HUDEP-2 (cell line): ENCODE measurements at regions not wholly inside any gene's neighbourhood (a gene's known extent, or its start where the extent isn't known, plus 50 kb on each side); places are given as distances from the start of the nearest gene placed in this dataset.
"Not testable (repeated sequence)": the region's sequence is repeated elsewhere in the genome, so short reads cannot be mapped to it uniquely, and the experiment has no call there.

Experiments
- DNase-seq, 76 experiments: peaks; one replicate each; lab custom pipeline; 2025; ENCODE audit not compliant: unreplicated experiment in 76 of 76; lab: John Stamatoyannopoulos, UW

DNA sequence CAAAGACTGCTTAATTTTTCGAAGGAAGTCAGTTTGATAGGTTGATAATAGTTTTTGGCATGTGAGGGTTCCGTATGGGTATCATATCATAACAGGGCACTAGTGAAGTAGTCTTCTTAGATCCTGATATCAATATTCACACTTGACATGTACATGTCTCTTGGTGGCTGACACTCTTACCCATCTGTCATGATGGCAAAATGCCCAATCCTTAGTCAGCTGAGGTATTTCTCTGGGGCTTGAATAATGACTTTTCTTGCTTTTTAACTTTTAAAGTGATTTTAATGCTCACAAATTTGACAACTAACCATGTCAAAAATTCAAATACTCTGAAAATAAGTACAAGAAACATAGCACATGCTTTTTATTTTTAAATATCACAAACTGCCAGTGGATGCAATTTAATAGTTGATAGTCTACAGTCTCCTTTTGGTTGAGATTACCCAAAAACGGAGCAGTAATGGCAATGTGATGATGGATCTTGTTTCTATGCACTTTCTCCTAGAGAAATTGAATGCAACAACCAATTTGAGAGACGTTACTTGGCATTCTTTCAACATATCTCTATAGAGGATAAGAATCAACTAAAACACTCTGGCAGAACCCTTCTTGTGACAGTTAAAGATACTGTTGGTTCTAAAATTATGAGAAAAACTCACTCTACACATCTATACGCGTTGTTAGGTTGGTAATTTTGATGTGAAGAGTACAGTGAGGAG is 552.9 kb upstream of the PABPC4L start:
- DNase-seq, result peak in 28 of 76 experiments; percentile 2 to 79 (median 50)

DNA sequence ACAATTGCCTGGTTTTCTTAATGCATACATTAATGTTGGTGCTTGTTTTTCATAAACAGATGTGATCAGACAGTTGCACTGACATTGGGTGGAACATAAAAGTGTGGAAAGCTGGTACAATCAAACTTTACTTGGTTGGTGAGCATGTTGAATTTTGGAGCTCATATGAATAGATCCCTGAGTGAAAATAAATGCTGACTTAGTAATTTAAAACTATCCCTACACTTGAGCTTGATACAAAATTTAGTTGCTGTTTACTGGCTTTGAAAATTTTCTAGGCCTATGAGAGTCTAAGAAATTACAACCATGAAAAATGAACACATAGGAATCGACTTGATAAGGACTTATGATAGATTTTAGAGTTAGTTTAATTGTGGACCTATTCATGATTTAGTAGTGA is 551.8 kb upstream of the PABPC4L start:
- DNase-seq, result no peak

DNA sequence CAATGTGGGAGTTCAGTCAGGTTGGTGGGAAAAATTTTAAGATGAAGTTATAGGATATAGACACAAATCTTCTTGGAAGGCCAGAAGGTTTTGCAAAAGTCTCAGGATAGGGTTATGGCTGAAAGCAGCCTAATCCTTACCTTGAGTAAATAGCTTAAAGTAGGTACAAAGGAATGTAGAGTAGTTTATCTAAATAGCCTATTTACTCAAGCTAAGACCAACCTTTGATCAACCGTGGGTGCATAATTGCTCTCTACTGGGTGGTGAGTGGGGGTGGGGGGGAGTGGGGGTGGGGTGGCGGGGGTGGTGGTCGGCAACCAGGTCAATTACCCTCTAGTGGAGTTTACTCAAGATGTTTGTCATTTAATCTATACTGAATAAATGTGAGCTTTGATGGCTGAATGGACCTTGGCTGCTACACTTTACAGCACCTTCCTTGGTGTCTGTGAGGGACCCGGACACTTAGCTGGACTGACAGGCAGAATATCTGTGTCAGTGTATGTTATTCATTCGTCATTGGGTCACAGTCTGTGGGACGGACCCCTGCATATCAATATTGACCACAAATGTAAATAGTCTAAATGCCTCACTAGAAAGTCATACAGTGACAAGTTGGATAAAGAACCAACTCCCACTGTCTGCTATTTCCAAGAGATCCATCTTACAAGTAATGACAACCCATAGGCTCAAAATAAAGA is 545.7 kb upstream of the PABPC4L start:
- DNase-seq, result no peak

DNA sequence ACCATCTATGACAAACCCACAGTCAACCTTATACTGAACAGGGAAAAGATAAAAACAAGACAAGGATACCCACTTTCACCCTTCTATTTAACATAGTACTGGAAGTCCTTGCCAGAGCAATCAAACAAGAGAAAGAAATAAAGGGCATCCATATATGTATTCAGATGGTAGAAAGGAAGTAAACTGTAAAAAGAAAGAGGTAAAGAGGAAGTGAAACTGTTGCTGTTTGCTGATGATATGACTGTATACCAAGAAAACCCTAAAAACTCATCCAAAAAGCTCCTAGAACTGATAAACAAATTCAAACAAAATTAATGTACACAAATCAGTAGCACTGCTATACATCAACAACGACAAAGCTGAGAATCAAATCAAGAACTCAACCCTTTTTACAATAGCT is 538.7 kb upstream of the PABPC4L start:
- DNase-seq, result no peak

DNA sequence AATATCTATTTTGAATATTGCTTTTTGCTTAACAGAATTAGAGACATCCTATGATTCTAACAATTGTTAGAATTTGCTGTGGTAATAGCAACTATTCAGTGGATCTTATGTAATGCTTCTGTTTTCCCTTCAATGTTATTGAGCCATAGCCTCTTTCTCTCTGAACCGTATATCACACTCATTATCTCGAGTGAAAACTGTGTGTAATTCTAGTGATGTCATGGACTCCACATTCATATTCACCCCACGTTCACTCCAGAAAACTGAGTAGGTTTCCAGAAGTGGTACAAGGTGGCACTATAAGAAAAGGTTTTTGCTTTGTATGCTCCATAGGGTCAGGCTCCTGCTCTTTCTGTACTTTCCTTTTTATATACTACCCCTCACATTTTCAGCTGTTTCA is 534.3 kb upstream of the PABPC4L start:
- no peak for DNase-seq

DNA sequence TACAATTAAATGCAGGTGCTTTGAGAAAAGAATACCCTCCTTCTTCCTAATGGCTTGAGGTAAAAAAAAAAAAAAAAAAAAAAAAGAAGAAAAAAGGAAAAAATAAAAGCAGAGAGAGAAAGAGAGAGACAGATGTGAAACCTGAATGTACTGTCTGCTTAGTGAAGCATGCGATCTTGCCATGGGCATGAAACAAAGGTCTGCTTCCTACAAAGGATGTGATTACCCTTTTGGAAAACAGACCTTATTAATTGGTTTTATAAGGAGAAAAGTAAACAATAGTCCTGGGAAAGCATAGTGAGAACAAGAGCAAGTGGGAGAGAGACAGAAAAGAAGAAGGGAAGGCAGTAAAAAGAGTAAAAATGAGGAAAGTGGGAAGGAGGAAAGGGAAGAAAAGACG is 526.1 kb upstream of the PABPC4L start:
- no peak for DNase-seq

DNA sequence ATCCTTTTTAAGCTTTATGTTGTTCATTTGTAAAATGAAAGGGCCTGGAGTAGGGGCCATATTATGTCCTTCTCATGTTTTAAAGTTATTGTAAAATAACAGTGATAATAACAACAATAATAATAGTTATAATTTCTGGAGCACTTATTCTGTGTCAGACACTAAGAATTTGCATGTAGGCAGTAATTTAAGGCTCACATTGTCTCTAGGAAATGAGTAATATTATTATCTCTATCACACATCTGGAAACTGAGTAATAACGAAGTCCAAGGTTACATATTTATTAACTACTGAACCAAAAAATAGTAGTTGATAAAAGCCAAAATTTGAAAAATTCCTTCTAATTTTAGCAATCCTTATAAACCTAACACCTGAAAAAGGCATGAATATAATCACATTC is 520.7 kb upstream of the PABPC4L start:
- DNase-seq, result no peak

DNA sequence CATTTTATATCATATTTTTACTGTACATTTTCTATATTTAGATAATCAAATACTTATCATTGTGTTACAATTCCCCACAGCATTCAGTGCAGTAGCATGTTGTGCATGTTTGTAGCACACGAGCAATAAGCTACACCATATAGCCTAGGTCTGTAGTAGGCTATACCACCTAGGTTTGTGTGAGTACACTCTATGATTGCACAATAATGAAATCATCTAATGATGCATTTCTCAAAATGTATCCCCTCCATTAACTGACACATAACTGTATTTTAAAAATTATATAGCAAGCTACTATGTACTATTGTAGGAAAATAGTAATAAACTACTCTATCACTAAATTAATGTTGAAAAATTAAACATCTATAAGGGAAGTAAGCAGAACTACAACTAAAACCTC is 518.4 kb upstream of the PABPC4L start:
- DNase-seq, result no peak

DNA sequence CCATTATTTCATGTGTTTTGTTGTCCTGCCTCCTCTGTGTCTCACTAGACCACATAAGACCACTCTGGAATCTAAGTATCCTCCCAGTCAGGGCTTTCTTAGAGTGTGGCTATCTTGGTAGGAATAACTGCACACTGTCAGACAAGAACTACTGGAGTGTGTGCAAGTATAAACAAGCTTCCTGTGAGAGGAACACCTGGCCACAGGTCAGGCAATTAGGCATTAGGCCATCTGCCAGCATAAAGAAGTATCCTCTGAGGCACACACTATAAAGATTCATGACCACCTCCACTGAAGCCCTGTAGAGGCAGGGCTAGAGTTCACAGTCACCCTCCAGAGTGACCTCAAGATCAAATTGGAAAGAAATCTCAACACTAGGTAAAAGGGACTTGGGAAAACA is 507.0 kb upstream of the PABPC4L start:
- no peak for DNase-seq

DNA sequence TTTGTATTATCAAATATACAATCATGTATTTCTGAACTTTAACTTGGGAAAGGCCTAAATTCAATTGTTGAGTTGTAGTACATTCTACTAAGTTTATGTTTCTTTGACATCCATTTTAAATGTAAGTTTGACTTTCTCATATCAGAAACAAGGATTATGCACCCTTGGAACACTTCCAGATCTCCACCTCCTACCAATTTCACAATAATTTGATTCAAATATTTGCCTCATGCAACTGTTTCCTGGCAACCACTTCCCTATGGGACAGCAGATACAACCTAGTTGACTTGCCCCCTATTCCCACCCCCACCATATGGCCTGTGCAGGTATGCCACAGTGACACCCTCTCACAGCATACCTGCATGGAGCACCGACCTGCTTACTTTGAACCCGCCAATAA is 506.4 kb upstream of the PABPC4L start:
- DNase-seq, result no peak

DNA sequence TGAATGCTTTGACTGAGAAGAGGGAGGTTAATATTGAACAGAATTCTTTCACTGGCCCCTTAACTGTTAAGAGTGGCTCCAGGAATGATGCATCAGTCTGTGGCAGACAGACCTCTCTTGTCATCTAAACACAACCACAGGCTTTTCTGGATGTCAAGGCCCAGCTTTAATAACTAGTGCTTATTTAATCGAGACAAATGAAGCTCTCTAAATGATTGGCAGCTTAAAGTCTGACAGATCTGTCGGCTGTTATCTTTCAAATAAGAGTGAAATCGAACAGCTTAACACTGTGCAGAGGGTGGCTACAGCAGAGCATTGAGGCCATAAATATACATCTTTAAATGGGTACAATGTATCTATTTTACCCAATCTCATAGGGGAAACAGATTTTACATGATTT is 500.8 kb upstream of the PABPC4L start:
- no peak for DNase-seq

DNA sequence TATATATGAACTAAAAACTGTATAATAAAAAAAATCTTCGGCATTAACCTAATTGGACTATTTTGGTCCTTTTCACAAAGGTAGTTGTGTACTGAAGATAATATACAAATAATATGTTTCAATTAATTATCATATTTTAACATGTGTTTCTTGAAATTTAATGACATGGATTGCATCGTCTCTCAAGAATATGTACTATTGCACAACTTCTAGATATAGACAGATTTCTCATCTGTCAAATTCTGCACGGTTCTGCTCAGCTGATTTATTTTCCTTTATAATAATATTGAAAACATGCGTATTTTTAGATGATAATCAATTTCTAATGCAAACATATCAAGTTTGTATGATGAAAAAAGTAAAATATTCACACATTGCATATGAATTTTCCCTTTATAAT is 498.7 kb upstream of the PABPC4L start:
- no peak for DNase-seq

DNA sequence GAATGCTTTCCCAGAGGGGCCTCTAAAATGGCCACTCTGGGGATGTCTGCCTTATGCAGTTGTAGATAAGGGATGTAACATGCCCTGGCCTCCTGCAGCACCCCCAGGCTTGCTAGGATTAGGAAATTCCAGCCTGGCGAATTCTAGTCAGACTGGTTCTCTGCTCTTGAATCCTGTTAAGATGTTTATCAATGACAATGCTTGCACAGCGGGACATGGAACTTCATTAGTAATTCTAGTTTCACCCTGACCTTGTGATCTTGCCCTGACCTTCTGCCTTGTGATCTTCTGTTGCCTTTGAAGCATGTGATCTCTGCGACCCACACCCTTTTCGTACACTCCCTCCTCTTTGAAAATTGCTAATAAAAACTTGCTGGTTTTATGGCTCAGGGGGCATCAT is 497.2 kb upstream of the PABPC4L start:
- DNase-seq, result not testable (repeated sequence)

DNA sequence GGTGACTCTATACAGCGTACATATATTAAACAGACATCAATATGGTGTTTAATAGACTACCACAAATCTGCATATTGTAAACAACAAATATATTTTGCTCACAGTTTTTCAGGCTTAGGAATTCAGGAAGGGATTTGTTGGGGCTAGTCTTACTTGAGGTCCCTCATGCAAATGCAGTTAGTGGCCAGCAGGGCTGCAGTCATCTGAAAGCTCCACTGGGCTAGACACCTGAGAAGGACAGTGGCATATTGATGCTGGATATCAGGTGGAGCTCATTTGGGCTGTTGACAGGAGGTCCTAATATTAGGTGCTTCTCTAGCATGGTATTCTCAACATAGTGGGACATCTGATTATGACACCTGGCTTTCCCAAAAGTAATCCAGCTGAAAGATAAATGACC is 493.8 kb upstream of the PABPC4L start:
- DNase-seq, result peak in 1 of 76 experiments; percentile 1

DNA sequence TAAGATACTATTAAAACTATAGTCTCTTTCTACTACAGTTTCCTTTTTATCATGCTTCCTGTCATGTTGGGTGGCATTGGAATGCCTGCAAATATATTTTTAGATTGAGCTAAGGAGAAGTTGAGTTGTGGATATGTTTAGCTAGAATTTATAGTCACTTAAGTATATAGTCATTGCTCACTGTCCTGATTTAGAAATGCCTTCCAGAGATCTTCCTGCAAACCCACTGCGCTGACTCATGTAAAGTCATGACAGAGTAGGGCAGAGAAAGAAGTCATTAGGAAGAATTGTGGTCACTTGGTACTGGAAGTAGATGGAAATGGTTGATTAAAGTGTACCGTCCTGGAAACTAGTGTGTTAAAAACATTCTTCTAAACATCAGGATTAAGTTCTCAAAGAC is 490.3 kb upstream of the PABPC4L start:
- no peak for DNase-seq

DNA sequence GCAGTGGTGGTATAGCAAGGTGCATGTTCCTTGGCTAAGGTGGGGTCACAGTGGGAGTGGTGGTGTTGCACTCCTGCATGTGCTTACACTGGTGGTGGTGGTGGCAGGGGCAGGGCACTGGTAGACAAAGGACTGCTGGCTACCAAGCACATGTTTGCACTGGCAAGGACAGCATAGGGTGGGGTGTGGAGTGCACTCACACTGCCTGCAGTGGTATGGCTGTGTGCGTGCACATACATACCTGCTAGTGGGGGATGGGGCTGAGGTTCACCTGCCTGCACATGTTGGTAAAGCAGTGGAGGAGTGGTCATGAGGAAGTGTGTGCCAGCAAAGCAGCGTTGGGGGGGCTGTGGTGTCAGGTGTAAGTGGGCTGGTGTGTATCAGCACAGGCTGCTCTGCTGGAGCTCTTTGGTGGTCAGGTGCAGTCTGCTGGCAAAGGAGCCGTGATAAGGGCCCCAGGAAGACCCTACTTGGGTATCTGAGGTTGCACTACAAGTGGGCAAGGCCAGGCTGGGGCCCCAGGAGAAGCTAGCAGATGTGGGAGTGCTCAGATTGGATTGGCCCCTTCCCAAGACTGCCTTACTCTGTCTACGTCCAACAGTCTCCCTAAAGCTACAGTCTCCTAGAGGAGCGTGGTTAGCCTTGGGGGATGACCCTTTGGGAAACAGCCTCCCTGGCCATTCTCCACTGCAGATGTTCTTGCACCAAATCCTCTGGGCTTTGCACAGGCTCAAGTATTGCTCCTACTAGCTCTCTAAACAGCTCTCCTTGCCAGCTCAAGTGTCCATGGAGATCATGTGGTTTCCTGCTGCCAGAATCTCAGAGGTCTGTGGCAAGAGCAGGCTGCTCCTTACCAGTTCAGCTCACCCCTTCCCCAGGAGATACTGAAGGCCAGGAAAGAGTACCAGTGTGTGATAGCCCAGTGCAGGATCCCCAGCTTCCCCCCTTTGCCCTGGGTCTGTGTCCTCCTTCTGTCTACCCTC is 486.3 kb upstream of the PABPC4L start:
- no peak for DNase-seq

DNA sequence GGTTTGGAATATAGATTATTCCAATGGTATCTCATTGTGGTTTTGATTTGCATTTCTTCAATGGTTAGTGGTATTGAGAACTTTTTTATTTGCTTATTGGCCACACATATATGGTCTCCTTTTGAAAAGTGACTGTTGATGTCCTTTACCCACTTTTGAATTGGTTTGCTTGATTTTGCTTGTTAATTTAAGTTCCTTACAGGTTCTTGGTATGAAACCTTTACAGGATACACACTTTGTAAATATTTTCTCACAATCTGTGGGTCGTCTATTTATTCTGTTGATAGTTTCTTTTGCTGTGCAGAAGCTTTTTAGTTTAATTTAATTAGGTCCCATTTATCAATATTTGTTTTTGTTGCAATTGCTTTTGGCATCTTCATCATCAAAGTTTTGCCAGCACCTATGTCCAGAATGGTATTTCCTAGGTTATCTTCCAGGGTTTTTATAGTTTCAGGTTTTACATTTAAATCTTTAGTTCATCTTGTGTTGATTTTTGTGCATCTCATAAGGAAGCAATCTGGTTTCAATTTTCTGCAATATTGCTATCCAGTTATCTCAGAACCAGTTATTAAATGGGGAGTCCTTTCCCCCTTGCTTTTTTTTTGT is 475.7 kb upstream of the PABPC4L start:
- no peak for DNase-seq

DNA sequence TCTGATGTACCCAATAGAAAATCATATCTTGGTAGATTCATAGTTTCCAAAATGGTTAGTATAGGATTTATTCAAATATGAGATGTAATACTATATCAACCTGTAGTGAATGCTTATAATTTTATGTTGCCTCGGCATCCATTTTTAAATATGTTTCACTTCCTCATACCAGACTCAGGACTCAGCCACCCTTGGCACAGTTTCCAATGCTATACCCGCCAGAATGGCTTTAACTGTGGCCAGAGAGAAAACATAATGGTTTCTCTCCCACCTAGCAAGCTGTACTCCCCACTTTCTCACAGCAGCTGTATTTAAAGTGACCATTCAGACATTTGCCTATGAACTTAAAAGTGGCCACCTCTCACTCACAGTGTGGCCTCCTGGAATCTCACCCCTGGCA is 466.6 kb upstream of the PABPC4L start:
- no peak for DNase-seq

DNA sequence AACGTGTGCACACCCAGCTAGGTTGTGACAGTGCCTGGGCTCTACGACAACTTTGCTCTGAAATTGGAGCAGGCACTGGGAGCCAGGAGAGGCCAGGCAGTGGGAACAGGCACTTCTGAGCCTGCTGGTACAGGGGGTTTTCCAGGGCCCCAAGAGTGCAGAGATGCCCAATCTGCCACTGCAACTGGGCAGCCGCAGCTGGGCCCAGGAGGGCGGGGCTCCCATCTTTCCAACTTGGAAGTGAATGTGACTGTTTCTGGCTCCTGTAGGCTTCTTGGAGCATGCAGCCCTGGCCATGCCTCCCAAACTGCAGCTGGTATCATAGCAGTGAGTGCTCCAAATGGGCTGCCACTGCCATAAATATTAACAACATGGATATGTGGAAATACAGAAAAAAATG is 465.1 kb upstream of the PABPC4L start:
- DNase-seq, result no peak

DNA sequence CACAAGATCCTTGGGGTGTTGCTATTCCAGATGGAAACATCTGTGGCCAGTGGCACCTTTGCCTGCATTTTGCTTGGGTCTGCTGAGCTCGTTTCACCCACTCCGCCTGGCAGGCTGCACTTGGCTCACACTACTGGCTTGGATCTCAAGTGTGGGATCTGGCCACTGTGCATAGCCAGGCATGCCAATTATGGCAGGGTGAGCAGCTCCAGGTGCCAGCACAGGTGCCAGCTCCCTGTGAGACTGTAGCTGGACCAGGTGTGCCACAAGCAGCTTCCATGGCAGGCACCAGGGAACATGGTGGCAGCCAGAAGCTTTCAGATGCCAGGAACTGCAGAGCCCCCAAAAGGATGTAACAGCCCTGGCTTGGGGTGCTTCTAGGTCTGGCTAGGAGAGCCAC is 463.8 kb upstream of the PABPC4L start:
- DNase-seq, result no peak

DNA sequence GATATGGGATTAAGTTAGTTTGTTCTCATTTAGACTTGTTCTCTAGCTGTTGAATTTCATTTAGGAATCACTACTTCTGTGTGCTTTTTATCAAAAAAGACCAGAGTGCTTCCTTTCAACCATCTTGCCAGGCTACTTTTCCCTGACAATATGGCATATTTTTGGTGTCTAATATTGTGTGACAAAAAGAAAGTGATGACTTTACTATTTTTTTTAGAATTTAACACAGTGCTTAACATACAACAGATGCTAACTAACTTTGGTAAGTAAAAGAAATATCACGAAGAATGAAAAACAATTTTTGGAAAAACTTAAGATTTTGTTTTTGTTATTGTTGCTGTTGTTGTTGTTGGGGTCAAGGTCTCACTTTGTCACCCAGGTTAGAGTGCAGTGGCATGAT is 462.2 kb upstream of the PABPC4L start:
- no peak for DNase-seq
